ENCODE measurements at regions not wholly inside any gene's neighbourhood (a gene's known extent, or its start where the extent isn't known, plus 50 kb on each side); places are given as distances from the start of the nearest gene placed in this dataset.

DNA sequence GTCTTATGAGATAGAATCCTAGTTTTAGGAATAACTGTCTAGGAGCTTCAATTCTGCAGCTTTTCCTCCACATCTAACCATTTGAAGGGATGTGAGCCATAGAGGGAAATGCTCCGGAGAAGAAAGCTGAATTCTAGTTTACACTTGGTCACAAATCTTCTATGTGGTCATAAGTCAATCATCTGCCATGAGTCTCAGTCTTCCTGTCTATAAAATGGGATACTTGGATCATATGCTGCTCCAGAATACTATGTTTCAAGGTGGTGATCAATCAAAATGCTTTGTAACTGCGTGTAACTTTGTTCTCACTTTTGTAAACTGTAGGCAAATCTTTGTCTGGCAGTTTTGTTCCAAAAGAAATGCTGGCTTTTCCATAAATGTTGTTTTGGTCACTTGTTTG, 152.0 kb upstream of the SV2C start:
- no peaks in the 10 kb centered on the region for H3K36me3 ChIP-seq (ENCODE audit: control insufficient read depth in 2 of 2, insufficient read depth in 1 of 2, low read length in 2 of 2)
- CTCF ChIA-PET, result no interaction called here
- H3K4me3 ChIP-seq (ENCODE audit: low read depth, low read length), result no peak overlapping the region
- no peaks in the 10 kb centered on the region for H3K9me3 ChIP-seq (ENCODE audit: control insufficient read depth, insufficient read depth, low read depth, low read length)
- H3K4me1 ChIP-seq (ENCODE audit: control insufficient read depth, insufficient read depth, low read length), result no peaks in the 10 kb centered on the region
- H3K27ac ChIP-seq (ENCODE audit: extremely low read depth, low read depth, low read length), result no peak overlapping the region
- no peak for TF ChIP-seq TRIM28 (IDR thresholded peaks at IDR 0.05; ENCODE audit: borderline replicate concordance, low read length)
- TF ChIP-seq, protein P1, sequence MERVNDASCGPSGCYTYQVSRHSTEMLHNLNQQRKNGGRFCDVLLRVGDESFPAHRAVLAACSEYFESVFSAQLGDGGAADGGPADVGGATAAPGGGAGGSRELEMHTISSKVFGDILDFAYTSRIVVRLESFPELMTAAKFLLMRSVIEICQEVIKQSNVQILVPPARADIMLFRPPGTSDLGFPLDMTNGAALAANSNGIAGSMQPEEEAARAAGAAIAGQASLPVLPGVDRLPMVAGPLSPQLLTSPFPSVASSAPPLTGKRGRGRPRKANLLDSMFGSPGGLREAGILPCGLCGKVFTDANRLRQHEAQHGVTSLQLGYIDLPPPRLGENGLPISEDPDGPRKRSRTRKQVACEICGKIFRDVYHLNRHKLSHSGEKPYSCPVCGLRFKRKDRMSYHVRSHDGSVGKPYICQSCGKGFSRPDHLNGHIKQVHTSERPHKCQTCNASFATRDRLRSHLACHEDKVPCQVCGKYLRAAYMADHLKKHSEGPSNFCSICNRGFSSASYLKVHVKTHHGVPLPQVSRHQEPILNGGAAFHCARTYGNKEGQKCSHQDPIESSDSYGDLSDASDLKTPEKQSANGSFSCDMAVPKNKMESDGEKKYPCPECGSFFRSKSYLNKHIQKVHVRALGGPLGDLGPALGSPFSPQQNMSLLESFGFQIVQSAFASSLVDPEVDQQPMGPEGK (tag by site-specific recombination; IDR thresholded peaks at IDR 0.05), result no peak
- no peak for TF ChIP-seq ZBTB17 (tag by site-specific recombination; IDR thresholded peaks at IDR 0.05)
- no peak for TF ChIP-seq ZNF623 (tag by site-specific recombination; IDR thresholded peaks at IDR 0.05)
- no peak for TF ChIP-seq ZNF184 (tag by site-specific recombination; IDR thresholded peaks at IDR 0.05)
- no peak for TF ChIP-seq ZNF48 (tag by site-specific recombination; IDR thresholded peaks at IDR 0.05)
- no peak for TF ChIP-seq ZNF138 (tag by site-specific recombination; IDR thresholded peaks at IDR 0.05; ENCODE audit: borderline replicate concordance)
- TF ChIP-seq ZFP37 (tag by site-specific recombination; IDR thresholded peaks at IDR 0.05), result no peak
- no peak for TF ChIP-seq ZBTB8A (tag by site-specific recombination; IDR thresholded peaks at IDR 0.05)
- no peak for TF ChIP-seq ELK4 (IDR thresholded peaks at IDR 0.05; ENCODE audit: borderline replicate concordance, low read depth, low read length)
- TF ChIP-seq WT1 (tag by site-specific recombination; IDR thresholded peaks at IDR 0.05), result no peak
- no peak for TF ChIP-seq SP2 (tag by site-specific recombination; IDR thresholded peaks at IDR 0.05)
- TF ChIP-seq, protein P2, sequence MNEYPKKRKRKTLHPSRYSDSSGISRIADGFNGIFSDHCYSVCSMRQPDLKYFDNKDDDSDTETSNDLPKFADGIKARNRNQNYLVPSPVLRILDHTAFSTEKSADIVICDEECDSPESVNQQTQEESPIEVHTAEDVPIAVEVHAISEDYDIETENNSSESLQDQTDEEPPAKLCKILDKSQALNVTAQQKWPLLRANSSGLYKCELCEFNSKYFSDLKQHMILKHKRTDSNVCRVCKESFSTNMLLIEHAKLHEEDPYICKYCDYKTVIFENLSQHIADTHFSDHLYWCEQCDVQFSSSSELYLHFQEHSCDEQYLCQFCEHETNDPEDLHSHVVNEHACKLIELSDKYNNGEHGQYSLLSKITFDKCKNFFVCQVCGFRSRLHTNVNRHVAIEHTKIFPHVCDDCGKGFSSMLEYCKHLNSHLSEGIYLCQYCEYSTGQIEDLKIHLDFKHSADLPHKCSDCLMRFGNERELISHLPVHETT (tag by site-specific recombination; IDR thresholded peaks at IDR 0.05), result no peak
- TF ChIP-seq ATF2 (tag by site-specific recombination; IDR thresholded peaks at IDR 0.05; ENCODE audit: low read depth), result no peak
- TF ChIP-seq ZNF223 (tag by site-specific recombination; IDR thresholded peaks at IDR 0.05), result no peak
- TF ChIP-seq ZNF785 (tag by site-specific recombination; IDR thresholded peaks at IDR 0.05), result no peak
- POLR2A ChIA-PET, result no interaction called here

DNA sequence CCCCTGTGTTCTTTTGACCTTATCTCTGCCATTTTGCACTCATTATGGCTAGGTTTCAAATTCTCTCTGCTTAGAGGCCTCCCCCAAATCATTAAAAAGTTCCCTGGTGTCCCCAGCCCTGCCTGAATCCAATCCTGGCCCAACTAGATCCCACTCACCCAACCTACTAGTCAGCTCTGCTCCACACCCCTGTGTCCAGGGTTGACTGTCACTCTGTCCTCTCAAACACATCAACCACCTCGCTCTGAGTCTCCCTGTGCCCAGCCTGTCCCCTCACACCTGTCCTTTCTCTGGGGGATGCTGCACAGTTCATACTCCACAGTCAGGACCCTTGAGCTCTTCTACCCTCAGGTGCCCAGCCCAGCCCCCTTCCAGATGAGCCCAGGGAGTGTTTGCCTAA, 154.2 kb upstream of the SV2C start:
- POLR2A ChIA-PET, result no interaction called here

More for the DNA sequence above, 154.2 kb upstream of the SV2C start:
- no peaks in the 10 kb centered on the region for H3K36me3 ChIP-seq (ENCODE audit: control insufficient read depth in 2 of 2, insufficient read depth in 1 of 2, low read length in 2 of 2)
- CTCF ChIA-PET, result no interaction called here
- TF ChIP-seq ZNF626 (tag by site-specific recombination; IDR thresholded peaks at IDR 0.05) (no peak), ZBTB1 (tag by site-specific recombination; IDR thresholded peaks at IDR 0.05) (no peak), ZNF645 (tag by site-specific recombination; IDR thresholded peaks at IDR 0.05) (no peak), SP3 (tag by site-specific recombination; IDR thresholded peaks at IDR 0.05) (no peak), ZBTB49 (tag by site-specific recombination; IDR thresholded peaks at IDR 0.05; ENCODE audit: low read depth) (no peak)
- no peaks in the 10 kb centered on the region for H3K9me3 ChIP-seq (ENCODE audit: control insufficient read depth, insufficient read depth, low read depth, low read length)
- H3K27ac ChIP-seq (ENCODE audit: extremely low read depth, low read depth, low read length), result no peak overlapping the region
- H3K4me1 ChIP-seq (ENCODE audit: control insufficient read depth, insufficient read depth, low read length), result no peaks in the 10 kb centered on the region
- no peak overlapping the region for H3K4me3 ChIP-seq (ENCODE audit: low read depth, low read length)
